H1 (cell line): ENCODE measurements at regions not wholly inside any gene's neighbourhood (a gene's known extent, or its start where the extent isn't known, plus 50 kb on each side); places are given as distances from the start of the nearest gene placed in this dataset.

ENCODE experiments used
- ASH2L ChIP-seq: fragments of 200-600, 300-600 bp; sonication (generic); IDR thresholded peaks from one replicate; pipeline ENCODE4 v1.7.1; 2017; ENCODE audit warnings: low read length
- BRCA1 ChIP-seq: IDR thresholded peaks from 2 replicates; pipeline ENCODE4 v1.6.1; 2012; ENCODE audit warnings: low read depth, low read length, improper control_type of control experiment
- EP300 ChIP-seq, 2 experiments: IDR thresholded peaks; 1 replicate in 1 of 2; 2 replicates in 1 of 2; pipeline ENCODE4 v1.6.1; 2011 to 2012; ENCODE audit warnings: low read depth in 2 of 2, low read length in 2 of 2, mild to moderate bottlenecking in 2 of 2, borderline replicate concordance in 1 of 2, inconsistent platforms in 1 of 2, moderate library complexity in 1 of 2
- HDAC6 ChIP-seq: IDR thresholded peaks from one replicate; pipeline ENCODE4 v1.7.1; 2012; ENCODE audit warnings: low read depth, mild to moderate bottlenecking, inconsistent platforms, low read length, moderate library complexity
- KDM5A ChIP-seq: fragments of 200-600 bp; IDR thresholded peaks from 2 replicates; pipeline ENCODE4 v1.7.1; 2012; ENCODE audit warnings: mild to moderate bottlenecking, low read length, inconsistent platforms, mixed read lengths
- SUZ12 ChIP-seq: fragments of 200-600 bp; sonication (generic); IDR thresholded peaks from 2 replicates; pipeline ENCODE4 v1.6.1; 2012; ENCODE audit warnings: mild to moderate bottlenecking, inconsistent platforms, low read length, moderate library complexity, mixed read lengths
- TF ChIP-seq, protein P1 (sequence below): IDR thresholded peaks from 2 replicates; pipeline ENCODE4 v1.6.1; 2012; ENCODE audit warnings: inconsistent platforms

DNA sequence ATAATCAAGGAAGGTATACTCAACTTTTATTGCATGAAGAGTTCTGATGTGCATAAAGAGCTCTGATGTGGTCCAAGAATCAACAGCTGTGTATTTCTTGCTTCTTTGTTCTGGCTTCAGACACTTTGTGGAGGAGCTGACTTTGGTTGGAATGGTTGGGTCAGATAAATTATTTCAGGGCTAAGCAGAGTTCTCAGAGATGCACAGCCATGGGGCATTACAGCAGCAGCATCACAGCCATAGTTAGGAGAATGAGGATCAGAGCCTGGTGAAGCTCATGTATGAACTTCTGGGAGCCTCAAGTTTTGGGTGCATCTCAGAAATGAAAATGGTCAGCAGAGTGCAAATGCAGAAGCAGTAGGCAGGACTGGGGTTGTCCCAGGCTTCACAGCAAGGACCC is 267.4 kb upstream of the RUNX1 start (continued):
- no peak for TF ChIP-seq ASH2L
- no peak for TF ChIP-seq SUZ12
- TF ChIP-seq, protein P1, sequence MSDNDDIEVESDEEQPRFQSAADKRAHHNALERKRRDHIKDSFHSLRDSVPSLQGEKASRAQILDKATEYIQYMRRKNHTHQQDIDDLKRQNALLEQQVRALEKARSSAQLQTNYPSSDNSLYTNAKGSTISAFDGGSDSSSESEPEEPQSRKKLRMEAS: no peak
- no peak for TF ChIP-seq BRCA1
- TF ChIP-seq KDM5A: no peak
- no peak for TF ChIP-seq HDAC6
- TF ChIP-seq EP300 (IDR thresholded peaks at IDR 0.05; ENCODE audit: borderline replicate concordance in 1 of 2, low read depth in 2 of 2, low read length in 2 of 2): no peak
